IMR-90 (cell line): ENCODE measurements at regions not wholly inside any gene's neighbourhood (a gene's known extent, or its start where the extent isn't known, plus 50 kb on each side); places are given as distances from the start of the nearest gene placed in this dataset.

ENCODE experiments used
- ATAC-seq: fragments of 200-7000 bp; cut with Tn5 transposase; 2 replicates; pipeline ENCODE4 v1.9.1; 2020; ENCODE audit warnings: low read depth, mild to moderate bottlenecking, moderate library complexity
- BruUV-seq: library from RNA; stranded (reverse); fragments of 400-500 nt; replicated peaks from 2 replicates; lab custom pipeline; 2021; lab: Mats Ljungman, UMichigan
- CTCF ChIA-PET: fragments of 300-600 bp; formaldehyde crosslinking; extraction: SDS; loops from one replicate; lab custom pipeline; 2021; ENCODE audit warnings: antibody characterized with exemption; lab: Yijun Ruan, JAX
- POLR2A ChIA-PET: fragments of 300-600 bp; sonication (Branson Sonifier 250); formaldehyde crosslinking; loops from one replicate; lab custom pipeline; 2022; ENCODE audit warnings: antibody characterized with exemption; ENCODE audit not compliant: unreplicated experiment; lab: Charles Lee
- DNase-seq: peaks from one replicate; pipeline ENCODE4 v3.0.0; 2013
- H2AFZ ChIP-seq: replicated peaks from 2 replicates; pipeline ENCODE3; 2013; ENCODE audit warnings: low read length, mild to moderate bottlenecking; ENCODE audit not compliant: poor library complexity
- H2AK5ac ChIP-seq: 2 replicates; pipeline ENCODE4 v1.6.1; 2013; ENCODE audit warnings: low read depth, low read length, inconsistent platforms
- H2AK9ac ChIP-seq: replicated peaks from 2 replicates; pipeline ENCODE3; 2013; ENCODE audit warnings: mild to moderate bottlenecking, low read depth, low read length, moderate library complexity; ENCODE audit not compliant: poor library complexity
- H2BK120ac ChIP-seq: 2 replicates; pipeline ENCODE4 v1.6.1; 2013; ENCODE audit warnings: low read depth, low read length, inconsistent platforms
- H2BK15ac ChIP-seq: 3 replicates; pipeline ENCODE4 v1.6.1; 2013; ENCODE audit warnings: low read depth, low read length, inconsistent platforms
- H2BK20ac ChIP-seq: 2 replicates; pipeline ENCODE4 v1.6.1; 2013; ENCODE audit warnings: low read depth, mild to moderate bottlenecking, inconsistent platforms, low read length, moderate library complexity
- H2BK5ac ChIP-seq: 2 replicates; pipeline ENCODE4 v1.6.1; 2013; ENCODE audit warnings: mild to moderate bottlenecking, low read depth, low read length, inconsistent platforms; ENCODE audit not compliant: poor library complexity, severe bottlenecking
- H3K14ac ChIP-seq: replicated peaks from 2 replicates; pipeline ENCODE4 v1.6.1; 2013; ENCODE audit warnings: low read depth, low read length, inconsistent platforms
- H3K18ac ChIP-seq: 2 replicates; pipeline ENCODE4 v1.6.1; 2013; ENCODE audit warnings: low read depth, low read length, control low read depth
- H3K23ac ChIP-seq: 2 replicates; pipeline ENCODE4 v1.6.1; 2013; ENCODE audit warnings: low read depth, low read length, inconsistent platforms
- H3K27ac ChIP-seq: 2 replicates; pipeline ENCODE4 v1.5.1; 2013; ENCODE audit warnings: mild to moderate bottlenecking, control low read depth, low read length; ENCODE audit not compliant: insufficient read depth
- H3K27me3 ChIP-seq: 2 replicates; pipeline ENCODE4 v1.6.1; 2013; ENCODE audit warnings: low read length; ENCODE audit not compliant: control insufficient read depth, insufficient read depth
- H3K36me3 ChIP-seq: 2 replicates; pipeline ENCODE4 v1.6.1; 2013; ENCODE audit warnings: low read length, mixed read lengths; ENCODE audit not compliant: control insufficient read depth, insufficient read depth
- H3K4ac ChIP-seq: 2 replicates; pipeline ENCODE4 v1.6.1; 2013; ENCODE audit warnings: low read depth, low read length, inconsistent platforms
- H3K4me1 ChIP-seq: 2 replicates; pipeline ENCODE4 v1.6.1; 2013; ENCODE audit warnings: low read length, mixed read lengths; ENCODE audit not compliant: control insufficient read depth, insufficient read depth
- H3K4me2 ChIP-seq: 2 replicates; pipeline ENCODE4 v1.6.1; 2013; ENCODE audit warnings: low read depth, mild to moderate bottlenecking, control low read depth, low read length, moderate library complexity
- H3K4me3 ChIP-seq: 2 replicates; pipeline ENCODE4 v1.5.1; 2013; ENCODE audit warnings: low read depth, mild to moderate bottlenecking, control low read depth, low read length, moderate library complexity; ENCODE audit not compliant: insufficient read depth
- H3K56ac ChIP-seq: 2 replicates; pipeline ENCODE4 v1.6.1; 2013; ENCODE audit warnings: low read length, inconsistent platforms; ENCODE audit not compliant: insufficient read depth; ENCODE audit errors: extremely low read depth
- H3K79me1 ChIP-seq, 2 experiments: 2 replicates each; pipeline ENCODE4 v1.6.1; 2013; ENCODE audit warnings: low read length in 2 of 2, inconsistent platforms in 1 of 2, low read depth in 1 of 2
- H3K9ac ChIP-seq: 2 replicates; pipeline ENCODE4 v1.6.1; 2013; ENCODE audit warnings: low read depth, low read length, control low read depth
- H3K9me1 ChIP-seq: 2 replicates; pipeline ENCODE4 v1.6.1; 2013; ENCODE audit warnings: low read length, inconsistent platforms; ENCODE audit not compliant: insufficient read depth
- H3K9me3 ChIP-seq: 2 replicates; pipeline ENCODE4 v1.6.1; 2013; ENCODE audit warnings: low read length; ENCODE audit not compliant: control insufficient read depth, insufficient read depth
- H4K20me1 ChIP-seq: 2 replicates; pipeline ENCODE4 v1.6.1; 2013; ENCODE audit warnings: low read length, inconsistent platforms; ENCODE audit not compliant: insufficient read depth
- H4K5ac ChIP-seq: 2 replicates; pipeline ENCODE4 v1.6.1; 2013; ENCODE audit warnings: mild to moderate bottlenecking, low read depth, low read length, control low read depth
- H4K8ac ChIP-seq, 2 experiments: 2 replicates each; pipeline ENCODE4 v1.6.1; 2013; ENCODE audit warnings: low read depth in 2 of 2, low read length in 2 of 2, control low read depth in 1 of 2, inconsistent platforms in 1 of 2
- H4K91ac ChIP-seq: 2 replicates; pipeline ENCODE4 v1.6.1; 2013; ENCODE audit warnings: low read depth, low read length, inconsistent platforms; ENCODE audit not compliant: insufficient read depth
- BHLHE40 ChIP-seq: fragments of 150-350 bp; IDR thresholded peaks from 2 replicates; pipeline ENCODE4 v1.6.1; 2016; ENCODE audit warnings: mild to moderate bottlenecking, low read depth, low read length
- CEBPB ChIP-seq: IDR thresholded peaks from 2 replicates; pipeline ENCODE4 v1.6.1; 2012; ENCODE audit warnings: low read depth, low read length, improper control_type of control experiment
- CHD1 ChIP-seq: IDR thresholded peaks from 2 replicates; pipeline ENCODE4 v1.6.1; 2012; ENCODE audit warnings: low read depth, low read length, improper control_type of control experiment
- CTCF ChIP-seq: conservative IDR thresholded peaks from 2 replicates; pipeline ENCODE4 v1.5.1; 2012; ENCODE audit warnings: mild to moderate bottlenecking, low read depth, low read length, improper control_type of control experiment
- ELK1 ChIP-seq: fragments of 150-350 bp; IDR thresholded peaks from 2 replicates; pipeline ENCODE4 v1.6.1; 2016; ENCODE audit warnings: low read depth, mild to moderate bottlenecking, low read length, moderate library complexity, borderline replicate concordance
- FOS ChIP-seq: fragments of 150-350 bp; IDR thresholded peaks from 2 replicates; pipeline ENCODE4 v1.6.1; 2016; ENCODE audit warnings: low read depth, low read length
- MAFK ChIP-seq: IDR thresholded peaks from 2 replicates; pipeline ENCODE4 v1.6.1; 2012; ENCODE audit warnings: low read depth, low read length, improper control_type of control experiment
- MAZ ChIP-seq: IDR thresholded peaks from 2 replicates; pipeline ENCODE4 v1.6.1; 2012; ENCODE audit warnings: low read depth, mild to moderate bottlenecking, low read length, improper control_type of control experiment, moderate library complexity, borderline replicate concordance
- MXI1 ChIP-seq: IDR thresholded peaks from 2 replicates; pipeline ENCODE4 v1.6.1; 2012; ENCODE audit warnings: low read depth, mild to moderate bottlenecking, low read length, moderate library complexity, borderline replicate concordance
- NFE2L2 ChIP-seq: fragments of 150-350 bp; IDR thresholded peaks from 2 replicates; pipeline ENCODE4 v1.6.1; 2016; ENCODE audit warnings: low read depth, mild to moderate bottlenecking, low read length
- POLR2A ChIP-seq: IDR thresholded peaks from 2 replicates; pipeline ENCODE4 v1.6.1; 2012; ENCODE audit warnings: mild to moderate bottlenecking, low read depth, low read length
- RAD21 ChIP-seq: IDR thresholded peaks from 2 replicates; pipeline ENCODE4 v1.6.1; 2012; ENCODE audit warnings: low read length, improper control_type of control experiment
- RCOR1 ChIP-seq: IDR thresholded peaks from 2 replicates; pipeline ENCODE4 v1.6.1; 2012; ENCODE audit warnings: mild to moderate bottlenecking, low read length, improper control_type of control experiment; ENCODE audit not compliant: insufficient replicate concordance
- RFX5 ChIP-seq: IDR thresholded peaks from 2 replicates; pipeline ENCODE4 v1.8.0; 2012; ENCODE audit warnings: low read depth, mild to moderate bottlenecking, low read length, moderate library complexity
- SMC3 ChIP-seq: fragments of 150-350 bp; IDR thresholded peaks from 2 replicates; pipeline ENCODE4 v1.6.1; 2016; ENCODE audit warnings: low read depth, mild to moderate bottlenecking, antibody characterized with exemption, low read length, moderate library complexity
- USF2 ChIP-seq: fragments of 150-350 bp; IDR thresholded peaks from 2 replicates; pipeline ENCODE4 v1.6.1; 2017; ENCODE audit warnings: mild to moderate bottlenecking, antibody characterized with exemption, low read length, low read depth
- WGBS, 2 experiments: methylation state at CpG; one replicate each; pipeline versions ENCODE4 v1.1.5 to v1.1.7; 2013; ENCODE audit warnings: missing lambda C conversion rate in 2 of 2; ENCODE audit not compliant: insufficient read length in 1 of 2; ENCODE audit errors: extremely low coverage in 2 of 2; 5-methylcytosine and 5-hydroxymethylcytosine counted together
- dilution Hi-C: fragments of 300-500 bp; cut with HindIII; formaldehyde crosslinking; loops from one replicate; pipeline ENCODE4 v1.14.3; 2018; ENCODE audit warnings: low sequenced_read_pairs; ENCODE audit not compliant: unreplicated experiment
- in situ Hi-C: fragments of 300-500 bp; cut with MboI; formaldehyde crosslinking; loops from 3 replicates; pipeline ENCODE4 v1.14.3; 2019; ENCODE audit warnings: low sequenced_read_pairs, inconsistent platforms, mixed read lengths
- intact Hi-C: fragments of 100-400 bp; cut with micrococcal nuclease; formaldehyde crosslinking; loops from 2 replicates; pipeline ENCODE4 v1.10.0; 2022

GRCh38 chr20:40452758-40453157, 236.3 kb downstream of the MAFB start:
- Histone ChIP-seq H3K23ac (no peak overlapping the region), H3K14ac (no peak overlapping the region), H3K4me3 (no peak overlapping the region), H4K20me1 (no peaks in the 10 kb centered on the region), H3K4me1 (no peaks in the 10 kb centered on the region), H2AK9ac (no peak overlapping the region), H2BK20ac (no peak overlapping the region), H3K4ac (no peak overlapping the region), H4K91ac (no peak overlapping the region), H3K4me2 (no peak overlapping the region), H4K5ac (no peak overlapping the region), H2AK5ac (no peak overlapping the region), H3K27ac (no peak overlapping the region), H2BK15ac (no peak overlapping the region), H2AFZ (no peak overlapping the region), H3K9me3 (no peaks in the 10 kb centered on the region), H3K18ac (no peak overlapping the region), H2BK5ac (no peak overlapping the region), H3K36me3 (no peaks in the 10 kb centered on the region), H3K9me1 (no peaks in the 10 kb centered on the region), H3K79me1 (no peaks in the 10 kb centered on the region), H3K9ac (no peak overlapping the region), H2BK120ac (no peak overlapping the region), H4K8ac (no peak overlapping the region), H3K27me3 (no peaks in the 10 kb centered on the region), H3K56ac (no peak overlapping the region)
- BruUV-seq, result no TSS peak
- DNase-seq (no peak), ATAC-seq (no peak)
- intact Hi-C loops (no loop called here), in situ Hi-C loops (no loop called here), dilution Hi-C loops (no loop called here)
- POLR2A ChIA-PET, result no interaction called here
- no CpG with 5 or more reads among the region's 3 CpGs for WGBS, 2 experiments
- CTCF ChIA-PET, result no interaction called here
- TF ChIP-seq CTCF (no peak), RAD21 (no peak), CEBPB (no peak), RCOR1 (no peak), SMC3 (no peak), NFE2L2 (no peak), ELK1 (no peak), POLR2A (no peak), MXI1 (no peak), MAFK (no peak), FOS (no peak), BHLHE40 (no peak), USF2 (no peak), RFX5 (no peak), MAZ (no peak), CHD1 (no peak)
